ENCODE measurements at regions not wholly inside any gene's neighbourhood (a gene's known extent, or its start where the extent isn't known, plus 50 kb on each side); places are given as distances from the start of the nearest gene placed in this dataset.

DNA sequence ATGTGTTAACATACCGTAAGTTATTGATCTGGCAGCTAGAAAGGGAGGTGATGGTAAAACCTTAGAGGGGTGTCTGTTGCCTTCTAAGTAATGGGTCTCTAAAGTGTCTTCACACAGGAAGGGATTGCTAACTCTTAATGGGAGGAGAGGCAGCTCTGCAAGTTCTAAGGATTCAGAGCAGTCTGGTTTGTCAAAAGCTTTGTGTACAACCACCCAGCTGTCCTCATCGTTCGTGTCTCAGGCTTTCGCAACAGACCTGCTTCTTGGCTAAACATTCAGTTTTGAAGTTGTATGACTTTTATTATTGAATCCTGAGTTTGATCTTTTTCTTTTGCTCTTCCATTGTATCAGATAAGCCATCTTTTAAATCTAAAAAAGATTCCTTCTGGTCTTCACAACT lies 404.9 kb downstream of the SQOR start:
- DNase-seq (ENCODE audit: low spot score) = no peak
- no peak for ATAC-seq

DNA sequence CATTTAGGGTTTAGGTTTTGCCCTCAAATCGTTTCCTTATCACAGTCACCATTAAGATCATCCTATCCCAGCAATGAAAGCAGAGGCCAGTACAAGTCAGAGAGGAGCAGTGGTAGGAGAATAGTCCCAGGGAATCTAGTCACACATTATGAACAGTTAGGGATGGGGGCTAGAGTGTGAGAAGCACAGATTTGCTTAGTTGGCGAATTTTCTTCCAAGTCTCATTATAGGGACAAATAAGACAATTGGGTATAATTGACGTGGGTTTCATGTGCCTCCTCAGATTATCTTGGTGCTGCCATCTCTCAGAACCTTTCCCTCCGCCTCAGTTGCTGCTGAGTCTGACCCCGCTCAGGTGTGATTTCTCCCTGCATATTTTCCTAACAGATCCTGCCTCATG lies 407.1 kb downstream of the SQOR start:
- Mint-ChIP-seq H3K4me1 (no peaks in the 10 kb centered on the region), H3K27ac (no peak overlapping the region), H3K9me3 (peaks cover 18% of the 10 kb centered on the region), H3K27me3 (ENCODE audit: low read depth) (no peaks in the 10 kb centered on the region), H3K36me3 (no peaks in the 10 kb centered on the region), H3K4me3 (no peak overlapping the region)
- CTCF ChIA-PET = no interaction called here
- DNase-seq (ENCODE audit: low spot score) (no peak), ATAC-seq (no peak)
- TF ChIP-seq, protein P1, sequence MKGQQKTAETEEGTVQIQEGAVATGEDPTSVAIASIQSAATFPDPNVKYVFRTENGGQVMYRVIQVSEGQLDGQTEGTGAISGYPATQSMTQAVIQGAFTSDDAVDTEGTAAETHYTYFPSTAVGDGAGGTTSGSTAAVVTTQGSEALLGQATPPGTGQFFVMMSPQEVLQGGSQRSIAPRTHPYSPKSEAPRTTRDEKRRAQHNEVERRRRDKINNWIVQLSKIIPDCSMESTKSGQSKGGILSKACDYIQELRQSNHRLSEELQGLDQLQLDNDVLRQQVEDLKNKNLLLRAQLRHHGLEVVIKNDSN (CRISPR knock-in tag; IDR thresholded peaks at IDR 0.05) = no peak
- TF ChIP-seq ZNF138 (CRISPR knock-in tag; conservative IDR thresholded peaks at IDR 0.05) = no peak
- TF ChIP-seq, protein P2, sequence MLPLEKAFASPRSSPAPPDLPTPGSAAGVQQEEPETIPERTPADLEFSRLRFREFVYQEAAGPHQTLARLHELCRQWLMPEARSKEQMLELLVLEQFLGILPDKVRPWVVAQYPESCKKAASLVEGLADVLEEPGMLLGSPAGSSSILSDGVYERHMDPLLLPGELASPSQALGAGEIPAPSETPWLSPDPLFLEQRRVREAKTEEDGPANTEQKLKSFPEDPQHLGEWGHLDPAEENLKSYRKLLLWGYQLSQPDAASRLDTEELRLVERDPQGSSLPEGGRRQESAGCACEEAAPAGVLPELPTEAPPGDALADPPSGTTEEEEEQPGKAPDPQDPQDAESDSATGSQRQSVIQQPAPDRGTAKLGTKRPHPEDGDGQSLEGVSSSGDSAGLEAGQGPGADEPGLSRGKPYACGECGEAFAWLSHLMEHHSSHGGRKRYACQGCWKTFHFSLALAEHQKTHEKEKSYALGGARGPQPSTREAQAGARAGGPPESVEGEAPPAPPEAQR (CRISPR knock-in tag; IDR thresholded peaks at IDR 0.05) = no peak
- no peak for TF ChIP-seq KAT7 (CRISPR knock-in tag; IDR thresholded peaks at IDR 0.05; ENCODE audit: borderline replicate concordance)
- TF ChIP-seq, protein P3, sequence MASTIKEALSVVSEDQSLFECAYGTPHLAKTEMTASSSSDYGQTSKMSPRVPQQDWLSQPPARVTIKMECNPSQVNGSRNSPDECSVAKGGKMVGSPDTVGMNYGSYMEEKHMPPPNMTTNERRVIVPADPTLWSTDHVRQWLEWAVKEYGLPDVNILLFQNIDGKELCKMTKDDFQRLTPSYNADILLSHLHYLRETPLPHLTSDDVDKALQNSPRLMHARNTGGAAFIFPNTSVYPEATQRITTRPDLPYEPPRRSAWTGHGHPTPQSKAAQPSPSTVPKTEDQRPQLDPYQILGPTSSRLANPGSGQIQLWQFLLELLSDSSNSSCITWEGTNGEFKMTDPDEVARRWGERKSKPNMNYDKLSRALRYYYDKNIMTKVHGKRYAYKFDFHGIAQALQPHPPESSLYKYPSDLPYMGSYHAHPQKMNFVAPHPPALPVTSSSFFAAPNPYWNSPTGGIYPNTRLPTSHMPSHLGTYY (CRISPR knock-in tag; IDR thresholded peaks at IDR 0.05) = no peak
- no peak for TF ChIP-seq SMAD4 (CRISPR knock-in tag; IDR thresholded peaks at IDR 0.05)
- no peak for TF ChIP-seq FOXJ3 (CRISPR knock-in tag; IDR thresholded peaks at IDR 0.05; ENCODE audit: borderline replicate concordance)
- TF ChIP-seq JAZF1 (CRISPR knock-in tag; IDR thresholded peaks at IDR 0.05) = no peak
- no peak for TF ChIP-seq JUN (CRISPR knock-in tag; IDR thresholded peaks at IDR 0.05)
- POLR2A ChIA-PET = no interaction called here

More for the DNA sequence above, 404.9 kb downstream of the SQOR start:
- Mint-ChIP-seq H3K27ac (no peak overlapping the region), H3K27me3 (ENCODE audit: low read depth) (no peaks in the 10 kb centered on the region), H3K36me3 (no peaks in the 10 kb centered on the region), H3K4me3 (no peak overlapping the region), H3K9me3 (peaks cover 3% of the 10 kb centered on the region), H3K4me1 (no peaks in the 10 kb centered on the region; the same call in 1 of the 2 replicates)
- no peak for TF ChIP-seq NR2C2 (CRISPR knock-in tag; IDR thresholded peaks at IDR 0.05)
- no peak for TF ChIP-seq ZNF671 (CRISPR knock-in tag; IDR thresholded peaks at IDR 0.05)
- TF ChIP-seq ESRRA (CRISPR knock-in tag; IDR thresholded peaks at IDR 0.05; ENCODE audit: borderline replicate concordance) = no peak
- no peak for TF ChIP-seq ZNF219 (CRISPR knock-in tag; IDR thresholded peaks at IDR 0.05; ENCODE audit: borderline replicate concordance)
- TF ChIP-seq SOX15 (CRISPR knock-in tag; IDR thresholded peaks at IDR 0.05) = no peak
- no peak for TF ChIP-seq CBFB (CRISPR knock-in tag; IDR thresholded peaks at IDR 0.05; ENCODE audit: low read depth)
- TF ChIP-seq GTF2I (CRISPR knock-in tag; conservative IDR thresholded peaks at IDR 0.05) = no peak
- TF ChIP-seq NFATC4 (CRISPR knock-in tag; IDR thresholded peaks at IDR 0.05) = no peak
- TF ChIP-seq, protein P4, sequence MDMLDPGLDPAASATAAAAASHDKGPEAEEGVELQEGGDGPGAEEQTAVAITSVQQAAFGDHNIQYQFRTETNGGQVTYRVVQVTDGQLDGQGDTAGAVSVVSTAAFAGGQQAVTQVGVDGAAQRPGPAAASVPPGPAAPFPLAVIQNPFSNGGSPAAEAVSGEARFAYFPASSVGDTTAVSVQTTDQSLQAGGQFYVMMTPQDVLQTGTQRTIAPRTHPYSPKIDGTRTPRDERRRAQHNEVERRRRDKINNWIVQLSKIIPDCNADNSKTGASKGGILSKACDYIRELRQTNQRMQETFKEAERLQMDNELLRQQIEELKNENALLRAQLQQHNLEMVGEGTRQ (CRISPR knock-in tag; IDR thresholded peaks at IDR 0.05) = no peak
- no peak for TF ChIP-seq TEAD4 (CRISPR knock-in tag; IDR thresholded peaks at IDR 0.05)
- TF ChIP-seq, protein P5, sequence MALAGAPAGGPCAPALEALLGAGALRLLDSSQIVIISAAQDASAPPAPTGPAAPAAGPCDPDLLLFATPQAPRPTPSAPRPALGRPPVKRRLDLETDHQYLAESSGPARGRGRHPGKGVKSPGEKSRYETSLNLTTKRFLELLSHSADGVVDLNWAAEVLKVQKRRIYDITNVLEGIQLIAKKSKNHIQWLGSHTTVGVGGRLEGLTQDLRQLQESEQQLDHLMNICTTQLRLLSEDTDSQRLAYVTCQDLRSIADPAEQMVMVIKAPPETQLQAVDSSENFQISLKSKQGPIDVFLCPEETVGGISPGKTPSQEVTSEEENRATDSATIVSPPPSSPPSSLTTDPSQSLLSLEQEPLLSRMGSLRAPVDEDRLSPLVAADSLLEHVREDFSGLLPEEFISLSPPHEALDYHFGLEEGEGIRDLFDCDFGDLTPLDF (CRISPR knock-in tag; IDR thresholded peaks at IDR 0.05) = no peak
- TF ChIP-seq, protein P6, sequence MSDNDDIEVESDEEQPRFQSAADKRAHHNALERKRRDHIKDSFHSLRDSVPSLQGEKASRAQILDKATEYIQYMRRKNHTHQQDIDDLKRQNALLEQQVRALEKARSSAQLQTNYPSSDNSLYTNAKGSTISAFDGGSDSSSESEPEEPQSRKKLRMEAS (CRISPR knock-in tag; IDR thresholded peaks at IDR 0.05) = no peak
- TF ChIP-seq JAZF1 (CRISPR knock-in tag; IDR thresholded peaks at IDR 0.05) = no peak
- no peak for TF ChIP-seq NR1H2 (CRISPR knock-in tag; IDR thresholded peaks at IDR 0.05)
- TF ChIP-seq SMAD3 (CRISPR knock-in tag; IDR thresholded peaks at IDR 0.05; ENCODE audit: borderline replicate concordance) = no peak
- TF ChIP-seq RORB (CRISPR knock-in tag; IDR thresholded peaks at IDR 0.05) = no peak
- no peak for TF ChIP-seq ZNF121 (CRISPR knock-in tag; IDR thresholded peaks at IDR 0.05)
- TF ChIP-seq JUN (CRISPR knock-in tag; IDR thresholded peaks at IDR 0.05) = no peak
- TF ChIP-seq ATF1 (CRISPR knock-in tag; IDR thresholded peaks at IDR 0.05) = no peak
- POLR2A ChIA-PET = no interaction called here
- CTCF ChIA-PET = no interaction called here

Data from WTC11 (cell line).